ENCODE measurements at regions not wholly inside any gene's neighbourhood (a gene's known extent, or its start where the extent isn't known, plus 50 kb on each side); places are given as distances from the start of the nearest gene placed in this dataset.
"Not testable (repeated sequence)": the region's sequence is repeated elsewhere in the genome, so short reads cannot be mapped to it uniquely, and the experiment has no call there.

GRCh38 chrX:27404366-27404765, 58.8 kb downstream of the PPP4R3C start:
- in situ Hi-C loops (cut with MboI; ENCODE audit: low sequenced_read_pairs) = no loop called here

- in situ Hi-C loops (cut with MboI; ENCODE audit: low sequenced_read_pairs) = no loop called here
Measured at GRCh38 chrX:27399146-27399456, 64.0 kb downstream of the PPP4R3C start.

DNA sequence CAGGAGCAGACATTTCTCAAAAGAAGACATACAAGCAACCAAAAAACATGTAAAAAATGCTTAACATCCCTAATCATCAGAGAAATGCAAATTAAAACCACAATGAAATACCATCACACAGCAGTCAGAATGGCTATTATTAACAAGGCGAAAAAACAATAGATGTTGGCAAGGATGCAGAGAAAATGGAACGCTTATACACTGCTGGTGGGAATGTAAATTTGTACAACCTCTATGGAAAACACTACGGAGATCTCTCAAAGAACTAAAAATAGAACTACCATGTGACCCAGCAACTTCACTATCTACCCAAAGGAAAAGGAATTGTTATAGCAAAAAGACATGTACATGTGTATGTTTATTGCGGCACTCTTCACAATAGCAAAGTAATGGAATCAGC, 71.5 kb downstream of the PPP4R3C start:
- in situ Hi-C loops (cut with MboI; ENCODE audit: low sequenced_read_pairs) = no loop called here

DNA sequence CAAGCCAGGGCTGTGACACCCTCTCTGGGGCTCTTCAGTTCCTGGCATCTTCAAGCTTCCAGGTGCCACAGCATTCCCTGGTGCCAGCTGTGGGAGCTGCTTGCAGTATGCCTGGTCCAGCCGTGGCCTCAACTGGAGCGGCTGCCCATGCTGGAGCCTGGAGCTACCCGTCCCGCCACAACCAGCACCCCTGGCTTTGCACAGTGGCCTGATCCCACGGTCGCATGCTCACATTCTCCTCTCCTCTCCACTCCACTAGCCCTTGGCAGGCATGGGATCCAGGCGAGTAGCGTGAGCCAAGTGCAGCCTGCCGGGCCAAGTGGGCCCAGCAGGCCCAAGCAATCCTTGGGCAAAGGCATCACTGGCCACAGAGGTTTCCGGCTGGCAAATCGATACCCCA, 81.7 kb downstream of the PPP4R3C start:
- in situ Hi-C loops (cut with MboI; ENCODE audit: low sequenced_read_pairs) = no loop called here

GRCh38 chrX:27380163-27380845, 82.8 kb downstream of the PPP4R3C start:
- in situ Hi-C loops (cut with MboI; ENCODE audit: low sequenced_read_pairs) = no loop called here

DNA sequence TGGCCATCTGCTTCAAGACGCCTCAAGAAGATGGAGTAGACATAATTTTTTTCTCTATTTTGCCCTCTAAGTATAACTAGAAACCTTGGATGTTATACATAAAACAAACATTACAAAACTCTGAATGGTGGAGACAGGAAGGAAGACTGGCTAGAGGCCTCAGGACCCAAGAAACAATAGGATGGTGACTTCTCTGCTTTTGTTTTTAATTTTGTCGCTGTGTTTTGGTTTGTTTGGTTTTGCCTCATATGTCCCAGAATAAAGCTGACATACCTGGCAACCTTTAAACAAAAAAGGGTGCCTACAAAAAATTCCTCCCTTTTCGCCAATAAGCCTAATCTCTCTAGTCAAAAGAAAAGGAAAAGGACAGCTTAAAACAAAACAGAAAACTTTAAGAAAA, 109.1 kb downstream of the PPP4R3C start:
- in situ Hi-C loops (cut with MboI; ENCODE audit: low sequenced_read_pairs) = no loop called here

DNA sequence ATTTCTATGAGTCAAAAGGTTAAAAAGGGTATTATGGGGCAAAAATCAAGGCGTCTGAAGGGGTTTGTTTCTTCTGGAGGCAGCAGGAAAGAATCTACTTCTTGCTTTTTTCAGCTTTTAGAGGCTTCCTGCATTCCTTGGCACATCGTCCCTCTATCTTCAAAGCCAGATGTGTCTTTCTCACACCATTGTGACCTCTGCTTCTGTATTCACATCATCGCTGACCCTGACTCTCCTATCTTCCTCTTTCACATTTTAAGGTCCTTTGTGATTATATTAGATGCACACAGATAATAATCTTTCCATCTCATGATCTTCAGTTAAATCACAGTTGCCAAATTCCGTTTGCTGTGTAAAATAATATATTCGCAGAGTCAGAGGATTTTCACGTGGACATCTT, 112.7 kb downstream of the PPP4R3C start:
- in situ Hi-C loops (cut with MboI; ENCODE audit: low sequenced_read_pairs) = no loop called here

- in situ Hi-C loops (cut with MboI; ENCODE audit: low sequenced_read_pairs) = no loop called here
Measured at GRCh38 chrX:27336466-27337091, 126.6 kb downstream of the PPP4R3C start.

DNA sequence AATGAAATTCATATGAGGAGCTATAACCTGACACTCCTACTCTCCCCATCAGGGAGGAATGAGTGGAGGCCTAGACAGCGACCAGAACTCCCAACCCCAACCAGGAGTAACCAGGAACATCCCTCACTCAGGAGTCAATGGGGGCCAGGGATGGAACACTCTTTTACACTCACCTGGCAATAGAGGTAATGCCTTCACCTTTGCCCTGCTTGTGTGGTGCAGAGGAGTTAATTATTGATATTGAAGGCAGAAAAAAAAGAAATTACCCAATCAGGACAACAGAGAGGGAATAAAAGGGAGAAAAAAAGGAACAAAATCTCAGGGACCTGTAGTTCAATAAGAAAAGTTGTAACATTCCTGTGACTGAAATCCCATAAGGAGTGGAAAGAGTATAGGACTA, 141.5 kb downstream of the PPP4R3C start:
- in situ Hi-C loops (cut with MboI; ENCODE audit: low sequenced_read_pairs) = no loop called here

- in situ Hi-C loops (cut with MboI; ENCODE audit: low sequenced_read_pairs) = no loop called here
Measured at GRCh38 chrX:27309406-27309805, 153.7 kb downstream of the PPP4R3C start.

GRCh38 chrX:27307546-27307945, 155.6 kb downstream of the PPP4R3C start:
- in situ Hi-C loops (cut with MboI; ENCODE audit: low sequenced_read_pairs) = no loop called here

GRCh38 chrX:27292552-27292951, 170.6 kb downstream of the PPP4R3C start:
- in situ Hi-C loops (cut with MboI; ENCODE audit: low sequenced_read_pairs) = not testable (repeated sequence)

DNA sequence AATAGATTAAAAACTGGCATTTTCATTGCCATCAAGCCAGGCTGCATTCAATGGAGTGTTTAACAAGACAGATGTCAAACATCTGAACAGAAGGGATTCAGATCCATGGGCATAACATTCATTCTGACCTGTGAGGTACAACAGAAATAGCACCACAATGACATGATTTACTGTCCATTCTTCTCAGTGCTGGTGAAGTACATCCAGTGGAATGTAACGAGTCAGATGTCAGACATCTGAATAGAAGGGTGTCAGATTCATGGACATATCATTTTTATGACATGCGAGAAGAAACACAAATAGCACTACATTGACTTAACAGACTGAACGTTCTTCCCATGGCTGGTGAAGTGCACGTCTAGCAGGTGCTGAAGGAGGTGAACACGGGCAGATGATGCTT, 186.4 kb downstream of the PPP4R3C start:
- in situ Hi-C loops (cut with MboI; ENCODE audit: low sequenced_read_pairs) = no loop called here

GRCh38 chrX:27254656-27255055, 208.5 kb downstream of the PPP4R3C start:
- in situ Hi-C loops (cut with MboI; ENCODE audit: low sequenced_read_pairs) = no loop called here

DNA sequence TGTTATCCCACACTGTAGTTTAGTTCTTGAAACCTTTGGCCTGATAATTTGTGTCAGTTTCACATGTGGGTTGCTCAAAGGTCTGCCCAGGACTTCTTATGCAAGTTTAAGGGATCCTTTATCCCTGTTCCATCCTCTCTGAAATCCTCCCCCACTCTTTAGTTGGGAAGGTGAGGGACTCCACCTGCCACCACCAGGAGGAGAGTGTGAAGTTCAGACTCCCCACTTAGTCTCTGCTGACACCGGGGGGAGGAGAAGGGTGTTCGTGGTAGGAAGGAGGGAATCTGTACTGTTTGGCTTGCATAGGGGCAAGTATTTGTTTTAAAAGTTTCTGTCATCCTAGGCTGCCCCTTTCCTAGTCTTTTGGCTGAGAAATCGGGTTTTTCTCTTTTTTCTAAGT, 211.8 kb downstream of the PPP4R3C start:
- in situ Hi-C loops (cut with MboI; ENCODE audit: low sequenced_read_pairs) = no loop called here

DNA sequence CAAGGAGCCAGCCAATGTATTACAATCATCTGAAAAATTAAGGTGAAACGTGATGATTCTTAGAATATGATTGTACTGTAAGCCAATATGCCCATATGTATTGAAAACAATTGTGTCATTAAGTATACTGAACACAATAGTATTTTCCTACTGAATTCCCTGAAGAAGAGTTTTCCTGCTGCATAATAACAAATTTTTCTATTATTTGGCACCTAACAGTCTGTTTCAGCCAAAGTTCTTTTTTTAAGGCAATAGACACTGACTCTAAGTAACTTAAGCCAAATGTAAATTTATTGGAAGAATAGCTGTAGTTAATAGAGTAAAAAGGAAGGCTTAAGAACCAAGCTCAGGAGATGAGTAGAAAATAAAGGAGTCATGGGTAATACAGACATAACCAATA, 220.6 kb downstream of the PPP4R3C start:
- in situ Hi-C loops (cut with MboI; ENCODE audit: low sequenced_read_pairs) = no loop called here

GRCh38 chrX:27241981-27242380, 221.2 kb downstream of the PPP4R3C start:
- in situ Hi-C loops (cut with MboI; ENCODE audit: low sequenced_read_pairs) = no loop called here

GRCh38 chrX:27240042-27240441, 223.1 kb downstream of the PPP4R3C start:
- in situ Hi-C loops (cut with MboI; ENCODE audit: low sequenced_read_pairs) = not testable (repeated sequence)

- in situ Hi-C loops (cut with MboI; ENCODE audit: low sequenced_read_pairs) = no loop called here
Measured at GRCh38 chrX:27236681-27237080, 226.5 kb downstream of the PPP4R3C start.

DNA sequence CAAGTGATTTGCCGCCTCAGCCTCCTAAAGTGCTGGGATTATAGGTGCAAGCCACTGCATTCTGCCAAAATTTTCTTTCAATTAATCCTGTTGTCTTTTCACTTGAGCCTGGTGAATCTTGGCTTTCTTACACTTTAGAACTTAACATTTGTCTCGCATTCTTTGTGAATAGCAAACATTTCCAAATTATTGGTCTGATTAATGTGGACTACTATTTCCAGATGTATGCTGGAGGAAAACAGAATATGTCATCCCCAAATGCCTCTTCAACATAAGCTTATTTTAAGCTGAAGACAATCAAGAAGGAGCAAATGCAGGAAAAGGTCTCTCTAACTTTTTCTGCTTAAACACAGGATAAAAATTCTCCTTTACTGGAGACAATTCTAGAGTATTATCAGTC, 233.4 kb downstream of the PPP4R3C start:
- in situ Hi-C loops (cut with MboI; ENCODE audit: low sequenced_read_pairs) = no loop called here

GRCh38 chrX:27222661-27223060, 240.5 kb downstream of the PPP4R3C start:
- in situ Hi-C loops (cut with MboI; ENCODE audit: low sequenced_read_pairs) = no loop called here

GRCh38 chrX:27186671-27187070, 276.5 kb downstream of the PPP4R3C start:
- in situ Hi-C loops (cut with MboI; ENCODE audit: low sequenced_read_pairs) = loop anchor here (25.0 kb wide), 1 partner anchor 399 kb away; no protein-coding TSS in a partner anchor

GRCh38 chrX:27163236-27163635, 299.9 kb downstream of the PPP4R3C start:
- in situ Hi-C loops (cut with MboI; ENCODE audit: low sequenced_read_pairs) = no loop called here
